ENCODE measurements at regions not wholly inside any gene's neighbourhood (a gene's known extent, or its start where the extent isn't known, plus 50 kb on each side); places are given as distances from the start of the nearest gene placed in this dataset.

- TF ChIP-seq MAX (CRISPR knock-in tag; IDR thresholded peaks at IDR 0.05) = peak; percentile 46; the same call in 1 of the 2 replicates
- no peak for TF ChIP-seq IRF2 (CRISPR knock-in tag; IDR thresholded peaks at IDR 0.05; ENCODE audit: borderline replicate concordance, low read depth)
- no peak for TF ChIP-seq ATF1 (CRISPR knock-in tag; IDR thresholded peaks at IDR 0.05)
- no peak for TF ChIP-seq ZNF121 (CRISPR knock-in tag; IDR thresholded peaks at IDR 0.05)
- no peak for TF ChIP-seq ATF2 (CRISPR knock-in tag; IDR thresholded peaks at IDR 0.05; ENCODE audit: borderline replicate concordance, low read depth)
- TF ChIP-seq, protein P1, sequence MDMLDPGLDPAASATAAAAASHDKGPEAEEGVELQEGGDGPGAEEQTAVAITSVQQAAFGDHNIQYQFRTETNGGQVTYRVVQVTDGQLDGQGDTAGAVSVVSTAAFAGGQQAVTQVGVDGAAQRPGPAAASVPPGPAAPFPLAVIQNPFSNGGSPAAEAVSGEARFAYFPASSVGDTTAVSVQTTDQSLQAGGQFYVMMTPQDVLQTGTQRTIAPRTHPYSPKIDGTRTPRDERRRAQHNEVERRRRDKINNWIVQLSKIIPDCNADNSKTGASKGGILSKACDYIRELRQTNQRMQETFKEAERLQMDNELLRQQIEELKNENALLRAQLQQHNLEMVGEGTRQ (CRISPR knock-in tag; IDR thresholded peaks at IDR 0.05) = peak; percentile 69
- TF ChIP-seq ERG (CRISPR knock-in tag; IDR thresholded peaks at IDR 0.05) = no peak
- TF ChIP-seq TP53 (CRISPR knock-in tag; IDR thresholded peaks at IDR 0.05) = no peak
- TF ChIP-seq IRF1 (CRISPR knock-in tag; IDR thresholded peaks at IDR 0.05) = no peak
- TF ChIP-seq CBFB (CRISPR knock-in tag; IDR thresholded peaks at IDR 0.05; ENCODE audit: low read depth) = no peak
- no peak for TF ChIP-seq ZNF423 (CRISPR knock-in tag; IDR thresholded peaks at IDR 0.05)
- TF ChIP-seq NFE2L1 (CRISPR knock-in tag; IDR thresholded peaks at IDR 0.05) = no peak
- TF ChIP-seq ZNF219 (CRISPR knock-in tag; IDR thresholded peaks at IDR 0.05; ENCODE audit: borderline replicate concordance) = no peak
- TF ChIP-seq, protein P2, sequence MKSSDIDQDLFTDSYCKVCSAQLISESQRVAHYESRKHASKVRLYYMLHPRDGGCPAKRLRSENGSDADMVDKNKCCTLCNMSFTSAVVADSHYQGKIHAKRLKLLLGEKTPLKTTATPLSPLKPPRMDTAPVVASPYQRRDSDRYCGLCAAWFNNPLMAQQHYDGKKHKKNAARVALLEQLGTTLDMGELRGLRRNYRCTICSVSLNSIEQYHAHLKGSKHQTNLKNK (CRISPR knock-in tag; IDR thresholded peaks at IDR 0.05) = no peak
- TF ChIP-seq TEAD1 (CRISPR knock-in tag; IDR thresholded peaks at IDR 0.05) = no peak
- no peak for TF ChIP-seq FOXK1 (CRISPR knock-in tag; IDR thresholded peaks at IDR 0.05)
- TF ChIP-seq NR2C2 (CRISPR knock-in tag; IDR thresholded peaks at IDR 0.05) = no peak
- no peak for TF ChIP-seq JUN (CRISPR knock-in tag; IDR thresholded peaks at IDR 0.05)
- TF ChIP-seq, protein P3, sequence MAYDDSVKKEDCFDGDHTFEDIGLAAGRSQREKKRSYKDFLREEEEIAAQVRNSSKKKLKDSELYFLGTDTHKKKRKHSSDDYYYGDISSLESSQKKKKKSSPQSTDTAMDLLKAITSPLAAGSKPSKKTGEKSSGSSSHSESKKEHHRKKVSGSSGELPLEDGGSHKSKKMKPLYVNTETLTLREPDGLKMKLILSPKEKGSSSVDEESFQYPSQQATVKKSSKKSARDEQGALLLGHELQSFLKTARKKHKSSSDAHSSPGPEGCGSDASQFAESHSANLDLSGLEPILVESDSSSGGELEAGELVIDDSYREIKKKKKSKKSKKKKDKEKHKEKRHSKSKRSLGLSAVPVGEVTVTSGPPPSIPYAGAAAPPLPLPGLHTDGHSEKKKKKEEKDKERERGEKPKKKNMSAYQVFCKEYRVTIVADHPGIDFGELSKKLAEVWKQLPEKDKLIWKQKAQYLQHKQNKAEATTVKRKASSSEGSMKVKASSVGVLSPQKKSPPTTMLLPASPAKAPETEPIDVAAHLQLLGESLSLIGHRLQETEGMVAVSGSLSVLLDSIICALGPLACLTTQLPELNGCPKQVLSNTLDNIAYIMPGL (CRISPR knock-in tag; IDR thresholded peaks at IDR 0.05) = no peak
- no peak for TF ChIP-seq SOX15 (CRISPR knock-in tag; IDR thresholded peaks at IDR 0.05)
- no peak for TF ChIP-seq MLX (CRISPR knock-in tag; IDR thresholded peaks at IDR 0.05)
- TF ChIP-seq ZNF671 (CRISPR knock-in tag; IDR thresholded peaks at IDR 0.05) = no peak
- TF ChIP-seq GRHL2 (CRISPR knock-in tag; IDR thresholded peaks at IDR 0.05; ENCODE audit: insufficient replicate concordance, severe bottlenecking) = no peak
- no peak for TF ChIP-seq RORB (CRISPR knock-in tag; IDR thresholded peaks at IDR 0.05)
- TF ChIP-seq, protein P4, sequence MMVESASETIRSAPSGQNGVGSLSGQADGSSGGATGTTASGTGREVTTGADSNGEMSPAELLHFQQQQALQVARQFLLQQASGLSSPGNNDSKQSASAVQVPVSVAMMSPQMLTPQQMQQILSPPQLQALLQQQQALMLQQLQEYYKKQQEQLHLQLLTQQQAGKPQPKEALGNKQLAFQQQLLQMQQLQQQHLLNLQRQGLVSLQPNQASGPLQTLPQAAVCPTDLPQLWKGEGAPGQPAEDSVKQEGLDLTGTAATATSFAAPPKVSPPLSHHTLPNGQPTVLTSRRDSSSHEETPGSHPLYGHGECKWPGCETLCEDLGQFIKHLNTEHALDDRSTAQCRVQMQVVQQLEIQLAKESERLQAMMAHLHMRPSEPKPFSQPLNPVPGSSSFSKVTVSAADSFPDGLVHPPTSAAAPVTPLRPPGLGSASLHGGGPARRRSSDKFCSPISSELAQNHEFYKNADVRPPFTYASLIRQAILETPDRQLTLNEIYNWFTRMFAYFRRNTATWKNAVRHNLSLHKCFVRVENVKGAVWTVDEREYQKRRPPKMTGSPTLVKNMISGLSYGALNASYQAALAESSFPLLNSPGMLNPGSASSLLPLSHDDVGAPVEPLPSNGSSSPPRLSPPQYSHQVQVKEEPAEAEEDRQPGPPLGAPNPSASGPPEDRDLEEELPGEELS (CRISPR knock-in tag; IDR thresholded peaks at IDR 0.05) = no peak
- no peak for TF ChIP-seq PRDM15 (CRISPR knock-in tag; IDR thresholded peaks at IDR 0.05)
- TF ChIP-seq, protein P5, sequence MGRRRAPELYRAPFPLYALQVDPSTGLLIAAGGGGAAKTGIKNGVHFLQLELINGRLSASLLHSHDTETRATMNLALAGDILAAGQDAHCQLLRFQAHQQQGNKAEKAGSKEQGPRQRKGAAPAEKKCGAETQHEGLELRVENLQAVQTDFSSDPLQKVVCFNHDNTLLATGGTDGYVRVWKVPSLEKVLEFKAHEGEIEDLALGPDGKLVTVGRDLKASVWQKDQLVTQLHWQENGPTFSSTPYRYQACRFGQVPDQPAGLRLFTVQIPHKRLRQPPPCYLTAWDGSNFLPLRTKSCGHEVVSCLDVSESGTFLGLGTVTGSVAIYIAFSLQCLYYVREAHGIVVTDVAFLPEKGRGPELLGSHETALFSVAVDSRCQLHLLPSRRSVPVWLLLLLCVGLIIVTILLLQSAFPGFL (CRISPR knock-in tag; IDR thresholded peaks at IDR 0.05; ENCODE audit: borderline replicate concordance) = no peak
Measured at GRCh38 chr17:6279659-6280058, 155.3 kb downstream of the AIPL1 start (continued).
